PC-9 (cell line): ENCODE measurements at regions not wholly inside any gene's neighbourhood (a gene's known extent, or its start where the extent isn't known, plus 50 kb on each side); places are given as distances from the start of the nearest gene placed in this dataset.
"Not testable (repeated sequence)": the region's sequence is repeated elsewhere in the genome, so short reads cannot be mapped to it uniquely, and the experiment has no call there.

Experiments
- EZH2 ChIP-seq: fragments of 200-600 bp; sonication (generic); IDR thresholded peaks from 2 replicates; pipeline ENCODE4 v1.8.0; 2017; ENCODE audit warnings: antibody characterized with exemption, low read depth
- TF ChIP-seq, protein P1 (sequence below): fragments of 200-600 bp; sonication (generic); conservative IDR thresholded peaks from 2 replicates; pipeline ENCODE4 v1.6.1; 2017; ENCODE audit warnings: mixed run types, antibody characterized with exemption, mild to moderate bottlenecking, moderate library complexity

GRCh38 chr3:75502769-75503756 lies 161.1 kb upstream of the FRG2C start:
- TF ChIP-seq, protein P1, sequence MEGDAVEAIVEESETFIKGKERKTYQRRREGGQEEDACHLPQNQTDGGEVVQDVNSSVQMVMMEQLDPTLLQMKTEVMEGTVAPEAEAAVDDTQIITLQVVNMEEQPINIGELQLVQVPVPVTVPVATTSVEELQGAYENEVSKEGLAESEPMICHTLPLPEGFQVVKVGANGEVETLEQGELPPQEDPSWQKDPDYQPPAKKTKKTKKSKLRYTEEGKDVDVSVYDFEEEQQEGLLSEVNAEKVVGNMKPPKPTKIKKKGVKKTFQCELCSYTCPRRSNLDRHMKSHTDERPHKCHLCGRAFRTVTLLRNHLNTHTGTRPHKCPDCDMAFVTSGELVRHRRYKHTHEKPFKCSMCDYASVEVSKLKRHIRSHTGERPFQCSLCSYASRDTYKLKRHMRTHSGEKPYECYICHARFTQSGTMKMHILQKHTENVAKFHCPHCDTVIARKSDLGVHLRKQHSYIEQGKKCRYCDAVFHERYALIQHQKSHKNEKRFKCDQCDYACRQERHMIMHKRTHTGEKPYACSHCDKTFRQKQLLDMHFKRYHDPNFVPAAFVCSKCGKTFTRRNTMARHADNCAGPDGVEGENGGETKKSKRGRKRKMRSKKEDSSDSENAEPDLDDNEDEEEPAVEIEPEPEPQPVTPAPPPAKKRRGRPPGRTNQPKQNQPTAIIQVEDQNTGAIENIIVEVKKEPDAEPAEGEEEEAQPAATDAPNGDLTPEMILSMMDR = not testable (repeated sequence)
- not testable (repeated sequence) for TF ChIP-seq EZH2
